ENCODE measurements at regions not wholly inside any gene's neighbourhood (a gene's known extent, or its start where the extent isn't known, plus 50 kb on each side); places are given as distances from the start of the nearest gene placed in this dataset.

GRCh38 chr4:148757171-148757570 lies 315.0 kb upstream of the NR3C2 start:
- FAIRE-seq, result no peak
- no peak for TF ChIP-seq TAF1 (IDR thresholded peaks at IDR 0.05; ENCODE audit: borderline replicate concordance, low read depth, low read length)
- TF ChIP-seq POLR2AphosphoS5 (IDR thresholded peaks at IDR 0.05; ENCODE audit: low read depth, low read length), result no peak
- TF ChIP-seq POLR2A (IDR thresholded peaks at IDR 0.05; ENCODE audit: low read depth, low read length), result no peak
- DNase-seq (ENCODE audit: insufficient read length), result no peak

DNA sequence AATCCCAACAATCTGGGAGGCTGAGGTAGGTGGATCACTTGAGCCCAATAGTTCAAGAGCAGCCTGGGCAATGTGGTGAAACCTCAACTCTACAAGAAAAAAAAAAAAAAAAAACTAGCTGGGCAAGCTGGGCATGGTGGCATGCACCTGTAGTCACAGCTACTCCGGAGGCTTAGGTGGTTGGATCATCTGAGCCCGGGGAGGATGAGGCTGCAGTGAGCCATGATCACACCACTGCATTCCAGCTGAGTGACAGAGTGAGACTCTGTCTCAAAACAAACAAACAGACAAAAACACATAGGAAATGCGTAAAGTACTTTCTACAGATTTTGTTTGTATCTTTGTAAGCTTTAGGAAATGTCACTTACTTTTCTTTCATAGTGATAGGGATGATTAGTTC lies 307.2 kb upstream of the NR3C2 start:
- TF ChIP-seq TAF1 (IDR thresholded peaks at IDR 0.05; ENCODE audit: borderline replicate concordance, low read depth, low read length) (no peak), POLR2A (IDR thresholded peaks at IDR 0.05; ENCODE audit: low read depth, low read length) (no peak), POLR2AphosphoS5 (IDR thresholded peaks at IDR 0.05; ENCODE audit: low read depth, low read length) (no peak)
- DNase-seq (ENCODE audit: insufficient read length), result no peak
- FAIRE-seq, result no peak

DNA sequence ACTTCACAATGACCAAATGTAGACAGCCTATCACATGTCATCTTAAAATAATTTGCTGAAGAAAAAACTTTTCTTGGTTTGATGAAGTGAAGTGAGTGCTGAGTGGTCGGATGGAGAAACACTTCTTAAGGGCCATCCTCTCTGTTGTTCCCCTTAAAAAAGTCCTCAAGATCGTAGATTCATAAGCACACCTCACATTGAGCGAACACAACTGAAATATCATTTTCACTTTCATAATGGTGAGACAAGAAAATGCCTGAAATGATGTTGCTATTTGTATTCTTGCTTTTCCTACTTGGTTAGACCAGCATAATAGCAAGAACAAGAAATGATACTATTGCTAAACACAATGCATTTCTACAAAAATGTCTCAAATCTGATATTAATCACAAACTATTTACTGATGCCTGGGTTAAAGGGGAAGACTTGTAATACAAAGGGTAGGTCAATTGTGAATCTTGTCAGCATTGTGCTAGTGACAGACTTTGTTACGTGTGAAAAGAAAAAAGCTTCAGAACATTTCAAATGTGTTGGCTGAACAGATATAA lies 305.6 kb upstream of the NR3C2 start:
- DNase-seq (ENCODE audit: insufficient read length) (no peak), FAIRE-seq (no peak)
- TF ChIP-seq POLR2A (IDR thresholded peaks at IDR 0.05; ENCODE audit: low read depth, low read length) (no peak), TAF1 (IDR thresholded peaks at IDR 0.05; ENCODE audit: borderline replicate concordance, low read depth, low read length) (no peak), POLR2AphosphoS5 (IDR thresholded peaks at IDR 0.05; ENCODE audit: low read depth, low read length) (no peak)

DNA sequence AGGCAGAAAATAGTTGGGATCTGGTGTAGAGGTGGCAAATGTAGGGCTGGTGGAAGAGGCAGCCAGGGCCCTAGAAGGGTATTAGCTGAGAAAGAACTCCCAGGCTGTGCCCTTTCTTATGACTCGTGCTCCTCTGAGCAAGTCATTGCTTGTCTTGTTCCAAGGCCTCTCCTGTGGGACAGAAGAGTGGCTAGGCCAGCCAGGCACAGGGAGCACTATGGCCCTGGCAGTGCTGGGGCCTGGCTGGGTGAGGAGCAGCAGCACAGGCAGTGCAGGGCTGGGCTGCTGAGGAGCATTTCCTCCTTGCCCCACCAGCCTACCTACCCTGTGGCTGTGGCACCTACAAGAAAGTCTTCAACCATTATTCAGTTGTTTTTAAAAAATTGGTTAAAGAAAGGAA lies 298.5 kb upstream of the NR3C2 start:
- DNase-seq (ENCODE audit: insufficient read length) (no peak), FAIRE-seq (no peak)
- no peak for TF ChIP-seq POLR2A (IDR thresholded peaks at IDR 0.05; ENCODE audit: low read depth, low read length)
- no peak for TF ChIP-seq TAF1 (IDR thresholded peaks at IDR 0.05; ENCODE audit: borderline replicate concordance, low read depth, low read length)
- TF ChIP-seq POLR2AphosphoS5 (IDR thresholded peaks at IDR 0.05; ENCODE audit: low read depth, low read length), result no peak

GRCh38 chr4:148737061-148737770 lies 295.0 kb upstream of the NR3C2 start:
- DNase-seq (ENCODE audit: insufficient read length) (no peak), FAIRE-seq (no peak)
- no peak for TF ChIP-seq POLR2AphosphoS5 (IDR thresholded peaks at IDR 0.05; ENCODE audit: low read depth, low read length)
- no peak for TF ChIP-seq TAF1 (IDR thresholded peaks at IDR 0.05; ENCODE audit: borderline replicate concordance, low read depth, low read length)
- TF ChIP-seq POLR2A (IDR thresholded peaks at IDR 0.05; ENCODE audit: low read depth, low read length), result no peak

DNA sequence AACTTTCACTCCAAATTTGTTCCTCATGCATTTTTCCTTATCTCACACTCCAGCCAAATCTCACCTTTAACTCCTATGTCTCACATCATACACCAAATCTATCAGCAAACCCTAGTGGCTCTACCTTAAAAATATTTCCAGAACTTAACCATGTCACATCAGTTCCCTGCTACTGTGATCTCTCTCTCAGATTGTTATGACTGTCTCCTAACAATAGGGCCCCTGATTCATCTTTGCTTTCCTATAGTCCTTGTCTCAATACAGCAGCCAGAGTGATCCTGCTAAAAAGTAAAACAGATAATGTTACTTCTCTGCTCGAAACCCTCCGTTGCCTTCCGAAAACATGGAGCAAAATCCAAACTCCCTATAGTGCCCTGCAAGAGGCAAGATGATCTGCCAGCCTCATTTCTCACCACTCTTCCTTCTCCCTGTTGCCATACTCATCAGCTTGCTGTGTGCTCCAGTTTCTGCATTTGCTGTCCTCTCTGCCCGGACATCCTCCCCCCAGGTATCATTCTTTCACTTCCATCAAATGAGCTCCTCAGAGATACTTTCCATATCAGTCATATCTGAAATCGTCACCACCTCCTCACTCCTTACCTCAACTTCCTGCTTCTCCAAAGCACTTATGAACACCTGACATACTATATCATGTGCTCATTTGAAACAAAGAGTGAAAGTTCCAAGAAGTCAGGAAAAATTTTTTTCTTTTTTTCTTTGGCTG lies 293.4 kb upstream of the NR3C2 start:
- FAIRE-seq (no peak), DNase-seq (ENCODE audit: insufficient read length) (no peak)
- TF ChIP-seq POLR2A (IDR thresholded peaks at IDR 0.05; ENCODE audit: low read depth, low read length) (no peak), TAF1 (IDR thresholded peaks at IDR 0.05; ENCODE audit: borderline replicate concordance, low read depth, low read length) (no peak), POLR2AphosphoS5 (IDR thresholded peaks at IDR 0.05; ENCODE audit: low read depth, low read length) (no peak)

GRCh38 chr4:148730766-148731165 lies 288.6 kb upstream of the NR3C2 start:
- DNase-seq (ENCODE audit: insufficient read length) (no peak), FAIRE-seq (no peak)
- no peak for TF ChIP-seq POLR2AphosphoS5 (IDR thresholded peaks at IDR 0.05; ENCODE audit: low read depth, low read length)
- no peak for TF ChIP-seq POLR2A (IDR thresholded peaks at IDR 0.05; ENCODE audit: low read depth, low read length)
- no peak for TF ChIP-seq TAF1 (IDR thresholded peaks at IDR 0.05; ENCODE audit: borderline replicate concordance, low read depth, low read length)

DNA sequence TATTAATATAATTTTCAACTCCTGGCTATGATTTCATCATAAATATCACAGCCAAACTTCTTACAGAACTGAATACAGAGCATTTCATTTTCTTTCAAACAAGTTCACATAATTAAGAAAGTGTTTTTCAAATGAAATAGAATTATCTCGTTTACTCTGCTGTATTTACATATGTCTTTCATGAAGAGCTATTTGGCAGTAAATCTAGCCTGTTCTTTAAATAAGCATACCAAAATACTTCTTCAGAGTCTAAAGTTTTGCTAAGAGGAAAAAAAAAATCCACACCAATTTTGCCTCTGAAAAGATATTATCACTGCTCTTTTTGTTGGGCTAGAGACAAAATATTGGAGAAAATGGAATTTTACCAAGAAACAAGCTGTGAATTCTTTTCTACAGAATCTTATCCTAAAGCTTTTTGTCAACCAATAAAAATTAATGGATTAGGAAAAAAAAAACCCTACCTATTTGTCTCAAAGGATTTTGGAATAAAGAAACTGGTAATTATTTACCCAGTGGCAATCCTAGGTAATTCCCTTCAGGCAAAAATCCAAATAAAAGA lies 287.9 kb upstream of the NR3C2 start:
- FAIRE-seq (no peak), DNase-seq (ENCODE audit: insufficient read length) (no peak)
- no peak for TF ChIP-seq TAF1 (IDR thresholded peaks at IDR 0.05; ENCODE audit: borderline replicate concordance, low read depth, low read length)
- TF ChIP-seq POLR2A (IDR thresholded peaks at IDR 0.05; ENCODE audit: low read depth, low read length), result no peak
- no peak for TF ChIP-seq POLR2AphosphoS5 (IDR thresholded peaks at IDR 0.05; ENCODE audit: low read depth, low read length)

DNA sequence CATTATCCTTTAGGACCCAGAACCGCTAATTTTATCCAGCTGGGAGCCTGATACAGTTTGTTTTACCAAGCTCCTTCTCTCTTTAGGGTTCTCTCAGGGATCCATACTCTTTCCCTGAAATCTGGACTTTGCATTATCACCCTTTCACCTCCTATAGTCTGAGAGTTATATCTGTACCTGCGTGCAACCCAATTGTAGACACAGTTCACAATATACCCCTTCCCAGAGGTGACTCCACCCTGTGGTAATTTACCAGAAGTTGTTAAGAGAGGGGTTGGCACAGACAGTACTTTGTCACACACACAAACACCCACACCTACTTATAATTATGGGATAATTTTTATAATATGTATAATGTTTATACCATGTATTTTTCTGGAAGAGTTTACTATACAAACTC lies 275.8 kb upstream of the NR3C2 start:
- FAIRE-seq, result no peak
- TF ChIP-seq POLR2A (IDR thresholded peaks at IDR 0.05; ENCODE audit: low read depth, low read length) (no peak), TAF1 (IDR thresholded peaks at IDR 0.05; ENCODE audit: borderline replicate concordance, low read depth, low read length) (no peak), POLR2AphosphoS5 (IDR thresholded peaks at IDR 0.05; ENCODE audit: low read depth, low read length) (no peak)

GRCh38 chr4:148716431-148717052 lies 274.3 kb upstream of the NR3C2 start:
- DNase-seq (ENCODE audit: insufficient read length), result no peak
- TF ChIP-seq TAF1 (IDR thresholded peaks at IDR 0.05; ENCODE audit: borderline replicate concordance, low read depth, low read length), result no peak
- TF ChIP-seq POLR2A (IDR thresholded peaks at IDR 0.05; ENCODE audit: low read depth, low read length), result no peak
- no peak for TF ChIP-seq POLR2AphosphoS5 (IDR thresholded peaks at IDR 0.05; ENCODE audit: low read depth, low read length)
- FAIRE-seq, result no peak

More for the DNA sequence above, 275.8 kb upstream of the NR3C2 start:
- DNase-seq (ENCODE audit: insufficient read length), result no peak

- FAIRE-seq (no peak), DNase-seq (ENCODE audit: insufficient read length) (no peak)
- no peak for TF ChIP-seq POLR2A (IDR thresholded peaks at IDR 0.05; ENCODE audit: low read depth, low read length)
- no peak for TF ChIP-seq TAF1 (IDR thresholded peaks at IDR 0.05; ENCODE audit: borderline replicate concordance, low read depth, low read length)
- no peak for TF ChIP-seq POLR2AphosphoS5 (IDR thresholded peaks at IDR 0.05; ENCODE audit: low read depth, low read length)
These were observed 262.1 kb upstream of the NR3C2 start for GRCh38 chr4:148704291-148704690.
